ENCODE measurements at regions not wholly inside any gene's neighbourhood (a gene's known extent, or its start where the extent isn't known, plus 50 kb on each side); places are given as distances from the start of the nearest gene placed in this dataset.

- no peak for DNase-seq
These were observed 188.8 kb downstream of the EN1 start for GRCh38 chr2:118658596-118659198.

- DNase-seq, result no peak
These were observed 190.0 kb downstream of the EN1 start for GRCh38 chr2:118657466-118657865.

GRCh38 chr2:118654945-118655344, 192.5 kb downstream of the EN1 start:
- DNase-seq, result no peak

DNA sequence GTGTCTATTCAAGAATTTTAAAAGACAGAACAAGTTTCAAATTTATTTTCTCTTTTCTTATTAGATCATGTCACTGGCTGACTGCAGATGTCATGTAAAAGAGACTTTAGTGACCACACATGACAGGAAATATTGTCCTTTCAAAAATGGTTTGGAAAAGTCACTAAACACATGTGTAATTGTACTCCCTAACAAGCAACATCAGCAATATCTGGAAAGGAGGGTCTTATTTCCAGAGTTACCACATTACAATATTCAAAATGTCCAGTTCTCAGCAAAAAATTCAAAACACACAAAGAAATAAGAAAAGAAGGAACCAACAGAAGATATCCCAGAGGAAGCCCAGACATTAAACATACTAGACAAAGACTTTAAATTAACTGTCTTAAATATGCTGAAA, 197.1 kb downstream of the EN1 start:
- no peak for DNase-seq

DNA sequence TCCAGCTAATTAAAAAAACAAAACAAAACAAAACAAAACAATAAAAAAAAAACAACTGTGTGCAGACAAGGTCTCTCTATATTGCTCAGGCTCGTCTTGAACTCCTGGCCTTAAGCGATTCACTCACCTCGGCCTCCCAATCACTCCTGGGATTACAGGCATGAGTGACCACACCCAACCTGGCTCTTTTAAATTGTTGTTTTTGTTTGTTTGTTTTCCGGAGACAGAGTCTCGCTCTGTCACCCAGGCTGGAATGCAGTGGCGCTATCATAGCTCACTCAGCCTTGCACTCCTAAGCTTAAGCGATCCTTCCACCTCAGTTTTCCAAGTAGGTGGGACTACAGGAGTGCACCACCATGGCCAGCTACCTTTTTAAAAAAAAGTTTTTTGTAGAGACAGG, 201.6 kb downstream of the EN1 start:
- no peak for DNase-seq

DNA sequence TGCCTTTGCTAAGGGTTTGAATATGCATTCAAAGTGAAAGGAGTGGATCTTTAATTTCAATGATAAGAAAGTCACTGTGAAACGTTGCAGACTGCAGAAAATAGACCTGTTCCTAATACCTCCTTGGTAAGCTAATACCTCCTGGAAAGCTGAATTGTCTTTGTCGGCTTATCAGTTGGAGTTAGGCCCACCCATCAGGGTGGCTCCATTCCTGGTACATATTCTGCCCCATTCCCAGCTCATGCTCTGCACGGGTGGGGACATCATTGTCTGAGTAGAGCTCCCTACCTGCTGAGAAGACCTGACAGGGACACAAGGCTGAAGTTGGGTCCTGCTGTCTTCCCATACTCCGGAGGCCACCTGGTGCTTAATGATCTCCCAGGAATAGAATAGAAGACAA, 203.3 kb downstream of the EN1 start:
- DNase-seq, result no peak

DNA sequence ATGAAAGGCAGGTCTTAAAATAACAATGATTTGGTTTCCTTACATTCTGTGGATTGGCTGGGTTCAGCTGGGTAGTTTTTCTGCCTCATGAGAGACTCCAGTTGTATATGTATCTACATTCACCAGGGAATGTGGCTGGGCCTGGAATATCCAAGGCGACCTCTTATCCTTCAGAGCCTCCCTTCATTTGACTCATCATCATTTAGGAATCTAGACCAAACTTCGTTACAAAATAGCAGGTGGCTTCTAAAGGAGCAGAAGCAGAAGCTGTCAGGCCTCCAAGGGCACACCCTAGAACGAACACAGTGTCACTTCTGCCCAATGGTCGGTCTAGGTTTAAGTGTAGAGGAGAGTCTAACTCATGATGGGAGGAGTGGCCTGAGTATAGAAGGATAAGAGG, 204.2 kb downstream of the EN1 start:
- DNase-seq, result no peak

GRCh38 chr2:118642501-118642900, 204.9 kb downstream of the EN1 start:
- DNase-seq, result no peak

- no peak for DNase-seq
These were observed 205.7 kb downstream of the EN1 start for GRCh38 chr2:118641711-118642110.

DNA sequence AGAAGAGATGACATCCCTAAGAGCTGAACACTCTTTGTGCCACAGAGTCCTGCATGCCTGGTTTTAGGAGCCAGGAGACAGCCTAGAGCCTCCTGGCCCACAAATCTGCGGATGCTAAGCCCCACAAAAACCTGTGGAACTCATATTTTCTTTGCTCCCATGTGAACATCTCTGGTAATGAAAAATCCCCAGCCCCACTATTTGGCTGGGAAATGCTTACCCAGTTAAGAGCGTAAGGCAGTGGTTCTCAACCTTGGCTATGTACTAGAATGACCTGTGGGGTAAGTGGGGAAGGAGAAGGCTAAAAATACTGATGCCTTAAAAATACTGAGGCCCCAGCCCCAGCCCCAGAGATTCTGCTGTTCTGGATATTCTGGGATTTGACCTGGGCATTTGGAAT, 208.1 kb downstream of the EN1 start:
- no peak for DNase-seq

- DNase-seq, result no peak
These were observed 209.0 kb downstream of the EN1 start for GRCh38 chr2:118638453-118638852.

- DNase-seq, result no peak
These were observed 211.6 kb downstream of the EN1 start for GRCh38 chr2:118635891-118636290.

DNA sequence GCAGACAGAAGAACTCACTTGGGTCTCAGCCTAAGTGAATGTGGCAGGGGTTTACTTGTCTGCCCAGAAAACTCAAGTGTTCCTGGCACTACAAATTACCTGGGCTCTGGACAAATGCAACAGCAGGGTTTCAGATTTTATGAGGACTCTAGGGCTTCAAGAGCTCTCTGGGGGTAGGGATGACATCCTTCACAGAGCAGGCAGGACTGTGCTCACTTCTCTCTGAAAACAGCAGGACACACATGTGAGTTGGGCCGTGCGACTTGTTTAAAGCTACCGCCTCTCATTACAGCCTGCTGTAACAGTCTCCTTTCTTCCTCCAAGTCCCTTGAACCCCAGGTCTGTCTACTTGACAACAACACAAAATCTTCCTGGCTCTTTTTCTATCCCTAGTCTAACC, 212.6 kb downstream of the EN1 start:
- DNase-seq, result peak; percentile 71

DNA sequence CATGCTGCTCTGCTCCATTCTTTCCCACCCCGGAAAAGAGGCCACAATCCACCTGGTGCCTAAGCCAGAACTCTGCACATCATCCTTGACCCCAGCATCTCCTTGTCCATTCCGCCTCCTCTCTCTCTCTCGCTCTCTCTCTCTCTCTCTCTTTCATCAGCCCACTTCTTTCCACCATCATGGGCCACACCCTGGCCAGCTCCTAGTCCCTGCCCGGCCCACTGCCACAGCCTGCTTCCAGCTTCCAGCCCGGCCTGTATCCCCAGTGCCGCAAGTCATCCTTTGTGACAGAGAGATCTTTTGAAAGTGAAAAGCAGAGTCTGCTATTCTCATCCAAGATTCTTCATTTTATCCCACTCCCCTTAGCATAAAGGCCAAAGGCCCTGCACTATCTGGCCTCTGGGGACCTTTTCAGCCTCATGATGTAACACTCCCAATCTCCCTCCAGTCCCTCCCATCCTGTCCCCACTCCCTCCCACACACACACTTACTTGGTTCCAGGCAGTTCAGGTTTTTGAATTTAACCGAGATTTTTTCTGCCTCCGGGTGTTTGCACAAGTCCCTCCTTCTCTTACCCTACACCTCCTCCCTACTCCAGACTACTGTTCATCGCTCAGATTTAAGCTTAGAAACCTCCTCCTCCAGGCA, 214.0 kb downstream of the EN1 start:
- no peak for DNase-seq

- DNase-seq, result no peak
These were observed 214.5 kb downstream of the EN1 start for GRCh38 chr2:118632921-118633320.

GRCh38 chr2:118627156-118627555, 220.3 kb downstream of the EN1 start:
- no peak for DNase-seq

- DNase-seq, result no peak
These were observed 224.5 kb downstream of the EN1 start for GRCh38 chr2:118622913-118623312.

- DNase-seq, result no peak
These were observed 225.3 kb downstream of the EN1 start for GRCh38 chr2:118622108-118622507.

GRCh38 chr2:118618279-118618678, 229.2 kb downstream of the EN1 start:
- no peak for DNase-seq

- DNase-seq, result no peak
These were observed 231.0 kb downstream of the EN1 start for GRCh38 chr2:118616432-118616831.

GRCh38 chr2:118614841-118615271, 232.6 kb downstream of the EN1 start:
- no peak for DNase-seq

DNA sequence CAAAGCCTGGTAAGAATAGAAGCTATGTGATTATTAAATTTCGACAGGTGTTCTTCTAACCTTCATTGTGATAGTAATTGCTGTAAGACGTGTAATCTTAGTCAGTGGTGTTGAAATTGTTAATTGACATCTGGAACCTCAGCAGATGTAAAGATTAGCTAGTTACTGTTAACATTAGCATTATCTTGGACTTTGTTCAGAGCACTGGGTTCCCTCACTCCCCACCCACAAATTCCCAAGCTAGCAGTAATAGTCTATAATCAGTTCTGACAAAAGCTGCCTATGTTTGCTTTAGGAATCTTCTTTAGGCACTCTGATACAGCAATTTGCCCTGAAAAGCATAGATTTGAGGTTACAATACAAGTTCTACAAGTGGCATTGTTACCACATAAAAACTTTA, 233.7 kb downstream of the EN1 start:
- no peak for DNase-seq

DNA sequence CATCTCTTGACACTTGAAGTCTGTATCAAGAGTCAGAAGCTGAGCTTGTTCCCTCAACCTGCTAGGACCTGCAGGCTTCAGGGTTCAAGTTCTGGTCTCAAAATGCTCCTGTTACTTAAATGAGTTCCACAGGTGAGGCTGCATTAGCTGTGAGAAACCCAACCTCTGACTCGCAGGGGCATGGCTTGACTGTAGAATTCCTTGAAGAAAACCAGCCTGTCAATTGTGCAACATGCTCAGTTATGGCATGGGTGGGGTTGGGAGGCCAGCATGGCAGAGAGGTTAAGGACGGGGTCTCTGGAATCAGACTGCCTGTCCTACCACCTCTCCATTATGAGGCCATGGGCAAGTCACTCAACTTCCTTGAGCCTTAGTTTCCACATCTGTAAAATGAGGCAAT, 235.8 kb downstream of the EN1 start:
- no peak for DNase-seq

DNA sequence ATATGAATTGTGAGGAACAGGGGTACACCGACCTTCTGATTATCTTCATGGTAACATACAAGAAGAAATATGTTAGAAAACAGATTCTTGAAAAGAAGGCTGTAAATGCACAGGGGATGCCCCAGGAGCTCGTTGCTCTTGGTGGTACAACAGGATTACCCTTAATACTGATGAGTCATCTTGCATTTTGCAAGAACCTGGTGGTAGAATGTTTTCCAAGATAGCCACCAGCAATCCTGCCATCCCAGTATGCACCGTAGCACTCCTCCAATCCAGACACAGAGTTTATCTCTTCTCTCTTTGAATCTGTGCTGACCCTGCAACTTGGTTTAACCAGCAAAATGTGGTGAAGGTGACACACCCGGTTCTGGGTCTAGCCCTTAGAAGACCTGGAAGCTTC, 238.3 kb downstream of the EN1 start:
- DNase-seq, result no peak

DNA sequence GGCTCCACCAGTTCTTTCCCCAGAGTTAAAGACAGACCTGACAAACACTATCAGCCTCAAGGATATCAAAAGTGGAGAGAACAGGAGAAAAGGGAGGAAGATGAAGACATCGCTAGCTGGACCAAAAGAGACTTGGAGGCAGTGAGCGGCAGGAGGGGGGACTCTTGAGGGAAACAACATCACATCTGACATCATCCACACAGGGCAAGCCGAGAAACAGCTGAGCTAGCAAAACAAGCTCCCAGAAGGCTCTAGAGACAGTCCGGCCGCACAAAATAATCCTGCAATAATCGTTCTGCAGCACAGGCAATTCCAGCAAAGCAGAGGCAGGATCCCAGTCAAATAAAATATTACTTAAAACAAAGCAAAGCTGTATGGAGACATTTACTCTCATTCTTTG, 239.8 kb downstream of the EN1 start:
- DNase-seq, result no peak

All from DMS79 (cell line).